H1 (cell line): ENCODE measurements at regions not wholly inside any gene's neighbourhood (a gene's known extent, or its start where the extent isn't known, plus 50 kb on each side); places are given as distances from the start of the nearest gene placed in this dataset.

Source experiments
- CTCF ChIA-PET: fragments of 300-600 bp; sonication (Branson Sonifier 250); formaldehyde crosslinking; loops from one replicate; lab custom pipeline; 2021; ENCODE audit not compliant: partially characterized antibody; lab: Charles Lee
- POLR2A ChIA-PET: fragments of 300-600 bp; sonication (Branson Sonifier 250); formaldehyde crosslinking; loops from one replicate; lab custom pipeline; 2021; ENCODE audit warnings: inconsistent platforms; ENCODE audit not compliant: partially characterized antibody; lab: Charles Lee
- DNase-seq, 2 experiments: peaks; one replicate each; pipeline versions ENCODE4 v3.0.0 to v3.0.0-alpha.2; 2010 to 2022; ENCODE audit warnings: low spot score in 2 of 2, low read depth in 1 of 2, mixed read lengths in 1 of 2
- FAIRE-seq: peaks from 2 replicates; lab custom pipeline; 2011; peaks lifted over from hg19 to GRCh38; lab: Jason Lieb, UNC
- H2AFZ ChIP-seq: 2 replicates; pipeline ENCODE4 v1.8.1; 2012; ENCODE audit warnings: low read length, inconsistent platforms
- H2AK5ac ChIP-seq: 2 replicates; pipeline ENCODE4 v1.6.1; 2013; ENCODE audit warnings: low read depth, low read length
- H2BK120ac ChIP-seq: replicated peaks from 2 replicates; pipeline ENCODE3; 2013; ENCODE audit warnings: low read depth, low read length, inconsistent platforms
- H2BK12ac ChIP-seq: 2 replicates; pipeline ENCODE4 v1.6.1; 2013; ENCODE audit warnings: low read depth, low read length
- H2BK15ac ChIP-seq: 2 replicates; pipeline ENCODE4 v1.6.1; 2013; ENCODE audit warnings: low read length
- H2BK20ac ChIP-seq: 2 replicates; pipeline ENCODE4 v1.6.1; 2013; ENCODE audit warnings: low read length
- H2BK5ac ChIP-seq: 2 replicates; pipeline ENCODE4 v1.6.1; 2013; ENCODE audit warnings: low read depth, low read length
- H3K14ac ChIP-seq: 2 replicates; pipeline ENCODE4 v1.6.1; 2013; ENCODE audit warnings: inconsistent platforms; ENCODE audit not compliant: insufficient read length
- H3K18ac ChIP-seq: 2 replicates; pipeline ENCODE4 v1.6.1; 2013; ENCODE audit warnings: low read length; ENCODE audit errors: extremely low read depth
- H3K23ac ChIP-seq: 2 replicates; pipeline ENCODE4 v1.6.1; 2013; ENCODE audit warnings: inconsistent platforms; ENCODE audit not compliant: insufficient read length
- H3K23me2 ChIP-seq: 2 replicates; pipeline ENCODE4 v1.6.1; 2013; ENCODE audit warnings: low read depth, low read length
- H3K27ac ChIP-seq: 2 replicates; pipeline ENCODE4 v1.6.1; 2011; ENCODE audit warnings: low read depth, low read length, inconsistent platforms
- H3K27me3 ChIP-seq, 4 experiments: replicated peaks in 1 of 4; 1 replicate in 1 of 4; 2 replicates in 3 of 4; pipeline versions ENCODE4 v1.6.1 to v1.8.1; 2011 to 2013; ENCODE audit warnings: low read length in 3 of 4, mild to moderate bottlenecking in 3 of 4, inconsistent platforms in 2 of 4, mixed read lengths in 2 of 4, moderate library complexity in 1 of 4; ENCODE audit not compliant: control insufficient read depth in 3 of 4, insufficient read depth in 3 of 4; ENCODE audit errors: extremely low read depth in 1 of 4
- H3K36me3 ChIP-seq, 4 experiments: 2 replicates each; pipeline versions ENCODE4 v1.6.1 to v1.8.1; 2011 to 2013; ENCODE audit warnings: mild to moderate bottlenecking in 4 of 4, low read length in 3 of 4, moderate library complexity in 2 of 4, control low read depth in 1 of 4, inconsistent platforms in 1 of 4; ENCODE audit not compliant: insufficient read depth in 4 of 4, control insufficient read depth in 2 of 4
- H3K4ac ChIP-seq: replicated peaks from 2 replicates; pipeline ENCODE3; 2013; ENCODE audit warnings: low read length, low read depth, mixed read lengths, inconsistent platforms; ENCODE audit not compliant: insufficient read length
- H3K4me1 ChIP-seq, 4 experiments: replicated peaks in 1 of 4; 1 replicate in 1 of 4; 2 replicates in 3 of 4; pipeline versions ENCODE4 v1.6.1 to v1.8.1; 2011 to 2013; ENCODE audit warnings: low read length in 3 of 4, inconsistent platforms in 2 of 4, mixed read lengths in 1 of 4; ENCODE audit not compliant: insufficient read depth in 4 of 4, control insufficient read depth in 3 of 4
- H3K4me2 ChIP-seq, 2 experiments: 2 replicates each; pipeline versions ENCODE4 v1.6.1 to v1.8.1; 2011 to 2013; ENCODE audit warnings: low read depth in 2 of 2, low read length in 2 of 2, control low read depth in 1 of 2, inconsistent platforms in 1 of 2, mild to moderate bottlenecking in 1 of 2; ENCODE audit not compliant: insufficient read depth in 1 of 2
- H3K4me3 ChIP-seq, 4 experiments: fragments of 200-600, 300-600 bp in 1 of 4; sonication (generic), shearing (Covaris generic), sonication (Bioruptor Twin) in 1 of 4; 2 replicates each; pipeline versions ENCODE4 v1.5.1 to v1.8.1; 2011 to 2016; ENCODE audit warnings: low read length in 4 of 4, low read depth in 3 of 4, control low read depth in 2 of 4, inconsistent platforms in 2 of 4, mild to moderate bottlenecking in 2 of 4, mixed read lengths in 1 of 4, moderate library complexity in 1 of 4; ENCODE audit not compliant: insufficient read depth in 2 of 4; ENCODE audit errors: extremely low read depth in 1 of 4
- H3K56ac ChIP-seq: replicated peaks from 2 replicates; pipeline ENCODE3; 2013; ENCODE audit warnings: low read depth, mild to moderate bottlenecking, mixed read lengths, low read length, inconsistent platforms; ENCODE audit not compliant: insufficient read length
- H3K79me1 ChIP-seq: 2 replicates; pipeline ENCODE4 v1.6.1; 2013; ENCODE audit warnings: low read depth, low read length, control low read depth
- H3K79me2 ChIP-seq, 2 experiments: 2 replicates each; pipeline versions ENCODE4 v1.6.1 to v1.8.1; 2012 to 2013; ENCODE audit warnings: low read length in 2 of 2, mild to moderate bottlenecking in 2 of 2, inconsistent platforms in 1 of 2; ENCODE audit not compliant: insufficient read depth in 2 of 2, control insufficient read depth in 1 of 2
- H3K9ac ChIP-seq, 4 experiments: replicated peaks in 1 of 4; 1 replicate in 1 of 4; 2 replicates in 3 of 4; pipeline versions ENCODE4 v1.6.1 to v1.8.1; 2011 to 2013; ENCODE audit warnings: low read depth in 3 of 4, low read length in 3 of 4, control low read depth in 2 of 4, mild to moderate bottlenecking in 2 of 4, moderate library complexity in 2 of 4, inconsistent platforms in 1 of 4; ENCODE audit errors: extremely low read depth in 1 of 4
- H3K9me3 ChIP-seq, 2 experiments: 2 replicates each; pipeline versions ENCODE4 v1.6.1 to v1.8.1; 2012 to 2013; ENCODE audit warnings: mild to moderate bottlenecking in 2 of 2, moderate library complexity in 2 of 2, control low read depth in 1 of 2, inconsistent platforms in 1 of 2, low read depth in 1 of 2, low read length in 1 of 2, mixed read lengths in 1 of 2; ENCODE audit not compliant: insufficient read depth in 2 of 2
- H4K20me1 ChIP-seq, 2 experiments: replicated peaks in 1 of 2; 2 replicates each; pipeline versions ENCODE3 to v1.8.1; 2011 to 2013; ENCODE audit warnings: inconsistent platforms in 2 of 2, low read length in 2 of 2, mild to moderate bottlenecking in 1 of 2; ENCODE audit not compliant: insufficient read depth in 2 of 2, control insufficient read depth in 1 of 2
- H4K5ac ChIP-seq: 2 replicates; pipeline ENCODE4 v1.6.1; 2013; ENCODE audit warnings: low read length, low read depth, mixed read lengths, inconsistent platforms; ENCODE audit not compliant: insufficient read length
- H4K8ac ChIP-seq: 2 replicates; pipeline ENCODE4 v1.8.0; 2013; ENCODE audit warnings: mild to moderate bottlenecking, moderate library complexity, low read length, inconsistent platforms; ENCODE audit not compliant: insufficient read depth; ENCODE audit errors: extremely low read depth
- H4K91ac ChIP-seq: replicated peaks from 2 replicates; pipeline ENCODE3; 2013; ENCODE audit warnings: low read length, mixed read lengths, inconsistent platforms; ENCODE audit not compliant: insufficient read length
- CBX5 ChIP-seq: fragments of 300-800, 300-1000 bp; sonication (generic); IDR thresholded peaks from 2 replicates; pipeline ENCODE4 v1.7.1; 2016; ENCODE audit warnings: antibody characterized with exemption, low read length, low read depth
- CEBPB ChIP-seq: IDR thresholded peaks from 2 replicates; pipeline ENCODE4 v1.6.1; 2012; ENCODE audit warnings: low read depth, low read length
- CHD1 ChIP-seq: IDR thresholded peaks from 2 replicates; pipeline ENCODE4 v1.6.1; 2012; ENCODE audit warnings: low read depth, low read length, improper control_type of control experiment
- FOSL1 ChIP-seq: IDR thresholded peaks from 2 replicates; pipeline ENCODE4 v1.6.1; 2011; ENCODE audit warnings: mild to moderate bottlenecking, low read depth, low read length, moderate library complexity; ENCODE audit not compliant: insufficient read depth
- GTF2F1 ChIP-seq: IDR thresholded peaks from 2 replicates; pipeline ENCODE4 v1.6.1; 2012; ENCODE audit warnings: low read depth, low read length, improper control_type of control experiment, borderline replicate concordance
- HDAC6 ChIP-seq: IDR thresholded peaks from one replicate; pipeline ENCODE4 v1.7.1; 2012; ENCODE audit warnings: low read depth, mild to moderate bottlenecking, inconsistent platforms, low read length, moderate library complexity
- PHF8 ChIP-seq: fragments of 200-600 bp; sonication (generic); conservative IDR thresholded peaks from 2 replicates; pipeline ENCODE4 v1.7.1; 2012; ENCODE audit warnings: low read depth, mild to moderate bottlenecking, inconsistent platforms, low read length, moderate library complexity
- POLR2A ChIP-seq, 2 experiments: IDR thresholded peaks; 1 replicate in 1 of 2; 2 replicates in 1 of 2; pipeline ENCODE4 v1.6.1; 2011; ENCODE audit warnings: low read depth in 2 of 2, low read length in 2 of 2, mild to moderate bottlenecking in 2 of 2; ENCODE audit errors: control extremely low read depth in 1 of 2
- POLR2AphosphoS5 ChIP-seq: IDR thresholded peaks from 2 replicates; pipeline ENCODE4 v1.6.1; 2011; ENCODE audit warnings: low read depth, low read length
- SIX5 ChIP-seq: IDR thresholded peaks from 2 replicates; pipeline ENCODE4 v1.6.1; 2011; ENCODE audit warnings: mild to moderate bottlenecking, low read depth, low read length
- SP2 ChIP-seq: IDR thresholded peaks from 2 replicates; pipeline ENCODE4 v1.6.1; 2012; ENCODE audit warnings: mild to moderate bottlenecking, low read length, inconsistent platforms
- SRF ChIP-seq: IDR thresholded peaks from 2 replicates; pipeline ENCODE4 v1.6.1; 2011; ENCODE audit warnings: mild to moderate bottlenecking, low read depth, low read length, moderate library complexity
- TAF7 ChIP-seq: optimal IDR thresholded peaks from 2 replicates; pipeline ENCODE3; 2011; ENCODE audit warnings: low read depth, mild to moderate bottlenecking, inconsistent platforms, low read length, moderate library complexity, borderline replicate concordance
- TCF12 ChIP-seq: IDR thresholded peaks from 2 replicates; pipeline ENCODE4 v1.6.1; 2011; ENCODE audit warnings: low read depth, mild to moderate bottlenecking, low read length
- TEAD4 ChIP-seq: IDR thresholded peaks from 2 replicates; pipeline ENCODE4 v1.6.1; 2012; ENCODE audit warnings: low read depth, low read length, inconsistent platforms, mixed read lengths
- WGBS, 2 experiments: shearing (Covaris generic) in 1 of 2; methylation state at CpG; one replicate each; pipeline versions ENCODE4 v1.1.6 to v1.1.7; 2013 to 2015; ENCODE audit warnings: low lambda C conversion rate in 2 of 2, mixed read lengths in 2 of 2, inconsistent platforms in 1 of 2, low coverage in 1 of 2, missing lambda C conversion rate in 1 of 2; ENCODE audit not compliant: insufficient replicate concordance in 2 of 2, insufficient coverage in 1 of 2, insufficient read length in 1 of 2; ENCODE audit errors: extremely low coverage in 1 of 2, missing lambda C conversion rate in 1 of 2; 5-methylcytosine and 5-hydroxymethylcytosine counted together

- no peak overlapping the region for H2BK12ac ChIP-seq
- no peaks in the 10 kb centered on the region for H3K27me3 ChIP-seq
- no peak overlapping the region; the same call in 1 of the 2 replicates for H2BK20ac ChIP-seq
- no peak overlapping the region for H3K56ac ChIP-seq
- FAIRE-seq, result no peak
- no peak overlapping the region for H3K4me2 ChIP-seq
- no peaks in the 10 kb centered on the region for H4K20me1 ChIP-seq
- TF ChIP-seq PHF8 (no peak), CHD1 (no peak), POLR2A (IDR thresholded peaks at IDR 0.05; ENCODE audit: control extremely low read depth in 1 of 2, low read depth in 2 of 2, low read length in 2 of 2) (no peak), CEBPB (no peak), SP2 (no peak), POLR2AphosphoS5 (no peak), TAF7 (no peak), CBX5 (no peak), SIX5 (no peak), TEAD4 (no peak), FOSL1 (no peak), GTF2F1 (no peak), TCF12 (no peak), SRF (no peak), HDAC6 (no peak)
- TF ChIP-seq, all 59 proteins: peak for 0
- no peak overlapping the region for H2BK5ac ChIP-seq
- WGBS, 2 experiments, result 94% methylated on average over 1 of the region's 1 CpG; no CpG with 5 or more reads in 1 of the 2 experiments
- ChIA-PET CTCF (no interaction called here), POLR2A (no interaction called here)
- H3K4ac ChIP-seq, result no peak overlapping the region
- H2AFZ ChIP-seq, result peak overlapping the region; percentile 73
- H3K4me1 ChIP-seq, result peaks cover 0 to 3% (median 0%) of the 10 kb centered on the region in 4 experiments; a peak in 2 of 7 replicates
- H3K9ac ChIP-seq, result no peak overlapping the region
- no peaks in the 10 kb centered on the region for H3K79me2 ChIP-seq
- no peaks in the 10 kb centered on the region for H3K36me3 ChIP-seq
- no peak overlapping the region for H2BK15ac ChIP-seq
- no peak overlapping the region for H3K23ac ChIP-seq
- H3K4me3 ChIP-seq, result no peak overlapping the region
- no peak overlapping the region for H4K5ac ChIP-seq
- H2AK5ac ChIP-seq, result no peak overlapping the region
- no peaks in the 10 kb centered on the region for H3K23me2 ChIP-seq
- no peak overlapping the region for H3K14ac ChIP-seq
- H3K9me3 ChIP-seq, result no peaks in the 10 kb centered on the region
- no peak overlapping the region for H4K8ac ChIP-seq
- H3K18ac ChIP-seq, result no peak overlapping the region
- no peak overlapping the region for H2BK120ac ChIP-seq
- H3K79me1 ChIP-seq, result no peaks in the 10 kb centered on the region
- H4K91ac ChIP-seq, result no peak overlapping the region
- H3K27ac ChIP-seq, result no peak overlapping the region
- no peak for DNase-seq
Measured at GRCh38 chr4:158036998-158037397, 135.8 kb downstream of the GASK1B start.
